Activated T-cell treated with anti-CD3 and anti-CD28 coated beads, Interleukin-2, amount 50 U/mL, for 24 hours (primary cell): ENCODE measurements at regions not wholly inside any gene's neighbourhood (a gene's known extent, or its start where the extent isn't known, plus 50 kb on each side); places are given as distances from the start of the nearest gene placed in this dataset.

ENCODE experiments used
- DNase-seq: peaks from one replicate; pipeline ENCODE4 v3.0.0-alpha.2; 2020
- H3K27ac Mint-ChIP-seq: 2 replicates; pipeline ENCODE4 v1.8.0; 2020; ENCODE audit warnings: mild to moderate bottlenecking, mixed read lengths
- H3K27me3 Mint-ChIP-seq: 2 replicates; pipeline ENCODE4 v1.8.0; 2020; ENCODE audit warnings: mixed read lengths
- H3K36me3 Mint-ChIP-seq: 2 replicates; pipeline ENCODE4 v1.8.0; 2020; ENCODE audit warnings: low read depth, mixed read lengths
- H3K4me1 Mint-ChIP-seq: 2 replicates; pipeline ENCODE4 v1.8.0; 2020; ENCODE audit warnings: low read depth, mixed read lengths
- H3K4me3 Mint-ChIP-seq: 2 replicates; pipeline ENCODE4 v1.8.0; 2020; ENCODE audit warnings: mild to moderate bottlenecking, moderate library complexity, mixed read lengths
- H3K9me3 Mint-ChIP-seq: 2 replicates; pipeline ENCODE4 v1.8.0; 2020; ENCODE audit warnings: mixed read lengths

DNA sequence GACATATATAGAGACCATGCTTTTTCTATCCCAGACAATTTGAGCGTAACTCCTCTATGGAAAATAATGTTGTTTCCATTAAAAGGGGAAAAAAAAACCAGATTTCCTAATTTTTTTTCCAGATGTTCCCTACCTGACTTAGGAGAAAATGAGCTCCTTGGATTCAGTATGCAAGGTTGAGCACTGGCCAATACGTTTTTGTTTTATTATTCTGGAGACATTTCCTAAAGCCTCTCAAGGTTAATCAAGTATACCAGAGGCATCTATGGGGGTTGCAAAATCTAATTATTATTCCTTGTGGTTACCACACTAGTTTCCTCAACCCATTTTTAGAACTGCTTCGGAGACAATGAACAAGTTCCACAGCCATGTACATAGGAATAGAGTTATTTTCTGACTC is 291.3 kb downstream of the SLC16A7 start:
- no peak for DNase-seq
- no peaks in the 10 kb centered on the region for H3K27me3 Mint-ChIP-seq
- no peak overlapping the region for H3K27ac Mint-ChIP-seq
- H3K36me3 Mint-ChIP-seq = no peaks in the 10 kb centered on the region
- H3K9me3 Mint-ChIP-seq = peaks cover 2% of the 10 kb centered on the region
- H3K4me3 Mint-ChIP-seq = no peak overlapping the region
- no peaks in the 10 kb centered on the region for H3K4me1 Mint-ChIP-seq

DNA sequence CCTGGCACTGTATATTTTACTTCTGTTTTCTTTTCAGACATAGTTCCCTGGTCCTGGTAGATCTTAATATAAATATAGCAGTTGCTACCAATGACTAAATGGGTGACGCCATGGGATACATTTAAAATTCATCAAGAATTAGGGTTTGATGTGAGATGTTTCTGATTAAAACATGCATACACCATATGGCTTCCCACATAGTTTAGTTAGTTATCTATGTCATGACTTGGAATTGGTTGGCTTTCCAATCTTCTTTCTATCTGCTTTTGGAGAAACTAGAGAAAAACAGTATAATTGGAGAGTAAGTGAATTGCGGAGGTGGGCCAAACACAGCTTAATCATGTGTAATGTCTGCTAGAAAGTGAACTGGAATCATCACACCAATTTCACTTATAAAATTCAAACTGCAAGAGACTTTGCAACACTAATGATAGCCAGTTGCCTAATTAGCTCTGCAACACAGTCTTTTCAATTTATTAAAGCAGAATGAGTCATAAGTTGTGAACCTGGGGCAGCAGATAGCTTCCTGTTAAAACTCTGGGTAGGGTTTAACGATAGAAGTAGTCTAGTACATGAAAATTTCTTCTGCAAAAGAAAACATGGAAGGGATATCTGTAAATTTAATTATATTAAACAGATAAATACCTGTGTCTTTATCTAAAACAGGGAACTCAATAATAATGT is 295.2 kb downstream of the SLC16A7 start:
- no peaks in the 10 kb centered on the region for H3K36me3 Mint-ChIP-seq
- no peaks in the 10 kb centered on the region for H3K4me1 Mint-ChIP-seq
- no peaks in the 10 kb centered on the region for H3K27me3 Mint-ChIP-seq
- no peak overlapping the region for H3K4me3 Mint-ChIP-seq
- no peak for DNase-seq
- peaks cover 2% of the 10 kb centered on the region for H3K9me3 Mint-ChIP-seq
- H3K27ac Mint-ChIP-seq = no peak overlapping the region

DNA sequence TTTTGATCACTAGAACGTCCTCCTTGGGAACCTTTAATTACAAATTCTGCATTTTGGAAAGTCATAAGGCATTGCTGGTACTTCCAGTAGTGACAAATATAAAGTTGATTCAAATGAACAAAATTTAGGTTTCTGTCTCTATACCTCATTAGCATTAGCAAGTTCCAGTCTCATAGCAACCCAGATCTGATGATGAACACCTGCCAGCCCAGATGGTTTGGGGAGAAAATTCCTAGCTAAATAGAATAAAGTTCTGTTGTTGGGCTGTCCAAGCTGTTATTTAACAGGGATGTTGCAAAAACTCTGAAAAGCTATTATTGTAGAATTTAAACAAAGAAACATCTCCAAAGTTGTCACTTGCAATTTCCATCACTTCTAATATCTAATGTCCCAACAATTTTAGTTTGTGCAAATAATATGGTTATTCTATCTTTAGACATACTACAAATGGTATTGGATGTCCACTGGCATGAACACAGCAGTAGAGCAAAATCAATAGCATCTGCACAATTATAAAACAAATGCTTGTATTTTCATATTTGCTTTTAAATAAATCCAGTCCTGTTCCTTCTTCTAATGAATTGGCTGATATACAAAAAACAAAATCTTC is 299.4 kb downstream of the SLC16A7 start:
- no peaks in the 10 kb centered on the region for H3K4me1 Mint-ChIP-seq
- no peak for DNase-seq
- H3K4me3 Mint-ChIP-seq = no peak overlapping the region
- no peaks in the 10 kb centered on the region for H3K9me3 Mint-ChIP-seq
- H3K27me3 Mint-ChIP-seq = no peaks in the 10 kb centered on the region
- H3K27ac Mint-ChIP-seq = no peak overlapping the region
- no peaks in the 10 kb centered on the region for H3K36me3 Mint-ChIP-seq

DNA sequence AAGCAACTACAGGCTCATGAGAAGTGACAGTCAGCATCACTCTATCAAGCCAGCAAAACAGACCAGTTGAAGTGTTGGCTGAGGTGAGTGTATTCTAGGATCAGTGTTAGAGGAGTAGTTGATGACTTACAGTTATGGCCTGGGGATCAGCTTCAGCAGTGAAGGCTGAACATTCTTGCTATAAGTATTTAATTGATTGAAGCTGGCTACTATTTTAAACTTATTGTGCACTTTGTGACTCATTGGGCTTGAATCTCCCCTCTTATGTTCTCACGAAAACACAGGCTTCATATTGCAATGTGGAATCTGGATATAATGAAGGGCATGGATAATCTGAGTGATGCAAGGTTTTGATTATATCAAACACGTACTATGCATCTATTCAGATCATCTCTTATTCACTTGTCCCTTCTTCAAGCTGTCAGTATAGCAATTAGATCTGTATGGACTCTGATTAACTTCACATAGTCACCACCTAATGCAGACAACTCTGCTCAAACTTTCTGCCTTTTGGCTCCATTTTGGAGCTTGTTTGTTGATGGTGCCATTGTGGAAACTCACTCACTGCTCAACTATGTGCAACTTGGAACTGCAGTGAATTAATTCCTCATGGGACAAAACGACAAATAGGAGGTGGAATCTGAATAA is 309.2 kb downstream of the SLC16A7 start:
- no peaks in the 10 kb centered on the region for H3K9me3 Mint-ChIP-seq
- H3K27ac Mint-ChIP-seq = no peak overlapping the region
- no peaks in the 10 kb centered on the region for H3K4me1 Mint-ChIP-seq
- H3K4me3 Mint-ChIP-seq = no peak overlapping the region
- DNase-seq = no peak
- H3K36me3 Mint-ChIP-seq = no peaks in the 10 kb centered on the region
- H3K27me3 Mint-ChIP-seq = no peaks in the 10 kb centered on the region

DNA sequence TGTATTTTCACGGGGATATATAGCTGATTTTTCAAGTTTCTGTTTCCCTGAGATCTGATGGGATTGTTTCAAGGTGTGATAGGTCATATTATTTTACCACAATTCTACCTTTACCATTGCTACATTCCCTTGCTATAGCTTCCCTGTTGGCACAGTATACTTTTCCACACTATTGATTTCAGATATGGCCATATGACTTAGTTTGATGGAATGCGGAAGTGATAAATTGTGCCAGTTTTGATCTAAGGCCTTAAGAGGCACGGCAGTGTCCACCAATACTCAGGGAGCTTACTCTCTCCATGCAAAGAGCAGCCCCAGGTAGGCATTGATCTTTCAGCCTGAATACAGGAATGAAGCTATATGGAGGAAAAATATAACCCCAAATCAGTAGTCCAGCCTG is 315.7 kb downstream of the SLC16A7 start:
- Mint-ChIP-seq H3K27me3 (no peaks in the 10 kb centered on the region), H3K4me1 (no peaks in the 10 kb centered on the region), H3K27ac (no peak overlapping the region), H3K36me3 (no peaks in the 10 kb centered on the region), H3K4me3 (no peak overlapping the region), H3K9me3 (no peaks in the 10 kb centered on the region)
- no peak for DNase-seq

DNA sequence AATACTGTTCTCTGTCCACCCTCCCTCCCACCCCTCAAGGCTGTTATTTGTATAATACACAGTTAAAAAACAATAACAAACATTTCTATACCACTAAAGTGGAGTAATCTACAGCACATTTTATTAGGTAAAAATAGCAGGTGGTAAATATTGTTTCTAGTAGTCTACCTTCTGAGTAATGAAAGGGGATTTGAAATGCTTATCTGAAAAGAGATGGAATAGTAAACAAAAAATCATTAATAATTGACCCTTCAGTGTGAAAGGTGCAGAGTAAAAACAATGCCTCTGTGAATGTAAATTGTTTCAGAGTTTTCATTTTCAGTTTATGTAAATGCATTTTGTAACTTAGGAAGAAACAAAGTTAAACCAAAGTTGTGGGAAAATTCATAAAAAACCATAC is 321.2 kb downstream of the SLC16A7 start:
- no peaks in the 10 kb centered on the region for H3K36me3 Mint-ChIP-seq
- H3K4me1 Mint-ChIP-seq = no peaks in the 10 kb centered on the region
- peaks cover 3% of the 10 kb centered on the region for H3K9me3 Mint-ChIP-seq
- H3K27ac Mint-ChIP-seq = no peak overlapping the region
- DNase-seq = no peak
- no peaks in the 10 kb centered on the region for H3K27me3 Mint-ChIP-seq
- no peak overlapping the region for H3K4me3 Mint-ChIP-seq

GRCh38 chr12:59927032-59927431 is 331.2 kb downstream of the SLC16A7 start:
- no peaks in the 10 kb centered on the region for H3K27me3 Mint-ChIP-seq
- no peak overlapping the region for H3K27ac Mint-ChIP-seq
- H3K4me3 Mint-ChIP-seq = no peak overlapping the region
- DNase-seq = no peak
- peaks cover 2% of the 10 kb centered on the region for H3K9me3 Mint-ChIP-seq
- no peaks in the 10 kb centered on the region for H3K36me3 Mint-ChIP-seq
- no peaks in the 10 kb centered on the region for H3K4me1 Mint-ChIP-seq

DNA sequence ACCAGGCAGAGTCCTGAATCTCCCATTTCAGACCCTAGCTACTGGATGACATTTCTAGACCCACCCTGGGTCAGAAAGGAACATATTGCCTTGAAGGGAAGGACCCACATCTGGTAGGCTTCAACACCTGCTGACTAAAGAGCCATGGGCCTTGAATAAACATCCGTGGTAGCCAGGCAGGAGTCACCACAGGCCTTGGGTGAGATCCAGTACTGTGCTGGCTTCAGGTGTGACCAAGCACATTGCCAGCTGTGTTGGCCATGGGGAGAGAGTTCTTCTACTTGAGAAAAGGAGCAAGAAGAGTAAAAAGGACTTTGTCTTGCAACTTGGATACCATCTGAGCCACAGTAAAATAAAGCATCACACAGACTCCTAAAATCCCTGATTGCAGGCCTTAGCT is 332.6 kb downstream of the SLC16A7 start:
- Mint-ChIP-seq H3K36me3 (no peaks in the 10 kb centered on the region), H3K4me1 (no peaks in the 10 kb centered on the region), H3K27ac (no peak overlapping the region), H3K27me3 (no peaks in the 10 kb centered on the region), H3K9me3 (peaks cover 2% of the 10 kb centered on the region), H3K4me3 (no peak overlapping the region)
- DNase-seq = no peak

DNA sequence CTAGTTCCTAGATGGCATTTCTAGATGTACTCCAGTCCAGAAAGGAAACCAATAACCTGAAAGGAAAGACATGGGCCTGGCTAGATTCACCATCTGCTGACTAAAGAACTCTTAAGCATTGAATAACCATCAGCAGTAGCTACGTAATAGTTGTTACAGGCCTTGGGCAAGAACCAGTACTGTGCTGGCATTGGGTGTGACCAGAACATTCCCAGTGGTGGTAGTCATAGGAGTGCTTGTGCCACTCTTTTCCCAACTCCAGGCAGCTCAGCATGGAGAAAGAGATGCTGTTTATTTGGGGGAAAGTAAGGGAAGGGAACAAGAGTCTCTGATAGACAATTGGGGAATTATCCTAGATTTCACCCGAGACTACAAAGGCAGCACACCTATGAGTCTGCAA is 333.3 kb downstream of the SLC16A7 start:
- Mint-ChIP-seq H3K27ac (no peak overlapping the region), H3K4me1 (no peaks in the 10 kb centered on the region), H3K9me3 (peaks cover 2% of the 10 kb centered on the region), H3K36me3 (no peaks in the 10 kb centered on the region), H3K27me3 (no peaks in the 10 kb centered on the region), H3K4me3 (no peak overlapping the region)
- DNase-seq = no peak

- H3K4me3 Mint-ChIP-seq = no peak overlapping the region
- no peaks in the 10 kb centered on the region for H3K27me3 Mint-ChIP-seq
- peaks cover 2% of the 10 kb centered on the region for H3K9me3 Mint-ChIP-seq
- no peaks in the 10 kb centered on the region for H3K36me3 Mint-ChIP-seq
- DNase-seq = no peak
- H3K4me1 Mint-ChIP-seq = no peaks in the 10 kb centered on the region
- H3K27ac Mint-ChIP-seq = no peak overlapping the region
Observed at GRCh38 chr12:59934486-59934885, 338.7 kb downstream of the SLC16A7 start.

- no peak for DNase-seq
- H3K9me3 Mint-ChIP-seq = no peaks in the 10 kb centered on the region
- no peaks in the 10 kb centered on the region for H3K36me3 Mint-ChIP-seq
- H3K4me1 Mint-ChIP-seq = no peaks in the 10 kb centered on the region
- no peaks in the 10 kb centered on the region for H3K27me3 Mint-ChIP-seq
- H3K27ac Mint-ChIP-seq = no peak overlapping the region
- no peak overlapping the region for H3K4me3 Mint-ChIP-seq
Observed at GRCh38 chr12:59936534-59936933, 340.7 kb downstream of the SLC16A7 start.

GRCh38 chr12:59937148-59937547 is 341.3 kb downstream of the SLC16A7 start:
- Mint-ChIP-seq H3K9me3 (no peaks in the 10 kb centered on the region), H3K27me3 (no peaks in the 10 kb centered on the region), H3K36me3 (no peaks in the 10 kb centered on the region), H3K4me1 (no peaks in the 10 kb centered on the region), H3K27ac (no peak overlapping the region), H3K4me3 (no peak overlapping the region)
- no peak for DNase-seq

DNA sequence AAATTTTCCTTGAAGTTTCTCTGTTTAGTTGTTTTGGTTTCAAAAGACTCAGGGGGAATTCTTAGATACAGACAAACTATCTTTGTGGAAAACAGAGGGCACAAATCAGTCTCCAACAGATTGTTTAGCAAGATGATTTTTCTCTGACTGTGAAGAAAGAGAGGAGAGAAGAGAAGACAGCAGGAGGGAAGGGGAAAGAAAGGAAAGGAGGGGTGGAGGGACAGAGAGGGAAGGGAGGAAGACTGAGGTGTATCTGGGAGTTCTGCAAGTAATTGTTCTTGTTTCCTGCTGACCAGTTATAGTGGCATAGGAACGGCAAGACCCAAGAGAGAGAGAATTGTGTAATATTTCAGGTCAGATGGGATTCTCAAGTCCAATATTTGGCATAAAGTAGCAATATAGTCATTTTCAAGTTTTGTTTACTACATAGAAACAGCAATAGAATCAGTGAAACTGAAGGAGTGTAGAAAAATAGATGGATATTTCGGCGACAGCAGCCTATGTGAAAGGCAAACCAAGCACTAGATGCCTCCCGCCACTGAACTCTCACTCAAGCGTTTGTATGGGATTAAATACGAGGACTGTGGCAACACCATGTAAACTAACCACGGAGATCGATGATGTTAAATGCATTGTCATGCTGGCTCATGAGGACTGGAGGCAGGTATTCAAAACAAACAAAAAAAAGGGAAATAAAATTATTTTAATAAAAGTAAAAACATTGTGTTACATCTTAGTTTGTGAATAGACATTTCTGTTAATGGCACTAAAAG is 342.5 kb downstream of the SLC16A7 start:
- no peaks in the 10 kb centered on the region for H3K27me3 Mint-ChIP-seq
- no peaks in the 10 kb centered on the region for H3K36me3 Mint-ChIP-seq
- no peaks in the 10 kb centered on the region for H3K4me1 Mint-ChIP-seq
- no peaks in the 10 kb centered on the region for H3K9me3 Mint-ChIP-seq
- H3K4me3 Mint-ChIP-seq = no peak overlapping the region
- no peak overlapping the region for H3K27ac Mint-ChIP-seq
- no peak for DNase-seq

DNA sequence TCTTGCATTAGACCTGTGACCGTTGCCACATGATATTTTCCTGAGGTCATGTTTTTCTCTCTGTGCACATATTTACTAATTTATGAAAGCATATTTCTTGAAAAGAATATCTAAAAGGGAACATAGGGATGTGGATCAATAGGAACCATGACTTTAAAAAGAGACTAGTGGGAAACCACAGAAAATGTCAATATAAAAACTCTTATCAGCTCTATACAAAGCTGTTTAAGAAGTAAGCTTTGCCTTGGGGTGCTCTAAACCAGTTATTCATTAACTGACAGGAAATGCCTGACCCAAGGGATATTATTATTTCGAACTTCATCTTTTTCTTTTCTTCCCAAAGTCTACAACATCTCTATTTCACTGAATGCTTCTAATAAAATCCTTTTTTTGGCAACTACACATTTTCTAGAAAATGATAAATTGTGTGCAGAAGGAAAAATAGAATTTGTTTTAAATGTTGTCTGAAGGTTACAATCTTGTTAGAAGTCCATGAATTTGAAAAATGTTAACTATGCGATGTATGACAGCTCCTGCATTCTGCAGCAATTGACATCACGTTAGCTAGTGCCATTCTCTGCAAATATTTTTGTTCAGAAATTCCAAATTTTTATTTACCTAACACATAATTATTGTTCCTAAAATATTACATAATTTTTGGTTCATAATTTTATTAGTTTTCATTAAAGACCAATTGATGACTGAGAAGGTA is 345.0 kb downstream of the SLC16A7 start:
- Mint-ChIP-seq H3K4me1 (no peaks in the 10 kb centered on the region), H3K4me3 (no peak overlapping the region), H3K27me3 (no peaks in the 10 kb centered on the region), H3K27ac (no peak overlapping the region), H3K36me3 (no peaks in the 10 kb centered on the region), H3K9me3 (no peaks in the 10 kb centered on the region)
- DNase-seq = no peak
